EH (cell line): ENCODE measurements at regions not wholly inside any gene's neighbourhood (a gene's known extent, or its start where the extent isn't known, plus 50 kb on each side); places are given as distances from the start of the nearest gene placed in this dataset.
"Not testable (repeated sequence)": the region's sequence is repeated elsewhere in the genome, so short reads cannot be mapped to it uniquely, and the experiment has no call there.

ENCODE experiments used
- DNase-seq: peaks from one replicate; pipeline ENCODE4 v3.0.0-alpha.2; 2015; ENCODE audit warnings: low read depth

GRCh38 chr4:84286048-84286447 lies 213.0 kb downstream of the NKX6-1 start:
- DNase-seq: no peak

GRCh38 chr4:84279678-84280077 lies 219.4 kb downstream of the NKX6-1 start:
- DNase-seq: peak; percentile 23

- no peak for DNase-seq
Measured at GRCh38 chr4:84277923-84278322, 221.2 kb downstream of the NKX6-1 start.

- DNase-seq: no peak
Measured at GRCh38 chr4:84276752-84277151, 222.3 kb downstream of the NKX6-1 start.

GRCh38 chr4:84269536-84270044 lies 229.5 kb downstream of the NKX6-1 start:
- DNase-seq: no peak

GRCh38 chr4:84264652-84265051 lies 234.4 kb downstream of the NKX6-1 start:
- DNase-seq: no peak

GRCh38 chr4:84263415-84263814 lies 235.7 kb downstream of the NKX6-1 start:
- no peak for DNase-seq

- DNase-seq: no peak
Measured at GRCh38 chr4:84260495-84260894, 238.6 kb downstream of the NKX6-1 start.

GRCh38 chr4:84258905-84259830 lies 239.9 kb downstream of the NKX6-1 start:
- peak; percentile 35 for DNase-seq

GRCh38 chr4:84254537-84254936 lies 244.6 kb downstream of the NKX6-1 start:
- no peak for DNase-seq

GRCh38 chr4:84249521-84249920 lies 249.6 kb downstream of the NKX6-1 start:
- DNase-seq: no peak

- not testable (repeated sequence) for DNase-seq
Measured at GRCh38 chr4:84245042-84245441, 254.1 kb downstream of the NKX6-1 start.

- not testable (repeated sequence) for DNase-seq
Measured at GRCh38 chr4:84244346-84244801, 254.7 kb downstream of the NKX6-1 start.

- DNase-seq: no peak
Measured at GRCh38 chr4:84243685-84244084, 255.4 kb downstream of the NKX6-1 start.

GRCh38 chr4:84239278-84239845 lies 259.7 kb downstream of the NKX6-1 start:
- DNase-seq: no peak

- DNase-seq: peak; percentile 15
Measured at GRCh38 chr4:84238247-84239090, 260.6 kb downstream of the NKX6-1 start.

GRCh38 chr4:84237008-84237407 lies 262.1 kb downstream of the NKX6-1 start:
- peak; percentile 25 for DNase-seq

GRCh38 chr4:84235126-84235944 lies 263.8 kb downstream of the NKX6-1 start:
- no peak for DNase-seq

GRCh38 chr4:84232309-84233095 lies 266.6 kb downstream of the NKX6-1 start:
- peak; percentile 2 for DNase-seq

GRCh38 chr4:84231539-84232055 lies 267.5 kb downstream of the NKX6-1 start:
- DNase-seq: no peak
